ENCODE measurements at regions not wholly inside any gene's neighbourhood (a gene's known extent, or its start where the extent isn't known, plus 50 kb on each side); places are given as distances from the start of the nearest gene placed in this dataset.
A peak's percentile ranks its signal among the peaks of the same experiment; 100 is the strongest.

DNA sequence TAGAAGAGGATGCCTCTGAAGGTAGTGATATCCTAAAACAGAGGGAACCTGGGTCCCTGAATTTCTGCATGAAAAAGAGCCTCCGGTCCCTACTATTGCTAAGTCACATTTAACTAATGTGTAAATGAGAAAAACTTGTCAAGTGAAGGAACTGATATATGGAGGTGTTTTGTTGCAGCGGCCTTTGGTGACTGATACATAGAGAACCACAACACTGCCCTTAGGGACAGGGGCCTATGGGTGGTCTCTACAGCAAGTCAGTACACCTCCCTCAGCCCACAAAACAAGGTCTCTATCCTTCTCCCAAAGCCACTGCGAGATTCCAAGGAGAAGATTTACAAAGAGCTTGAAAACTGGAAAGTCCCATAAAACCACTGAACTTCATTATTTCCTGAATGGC is 275.3 kb downstream of the SOX9 start (continued):
- TF ChIP-seq SMAD4 (CRISPR knock-in tag; IDR thresholded peaks at IDR 0.05) = no peak
- TF ChIP-seq RELA (CRISPR knock-in tag; IDR thresholded peaks at IDR 0.05; ENCODE audit: borderline replicate concordance) = no peak
- TF ChIP-seq JAZF1 (CRISPR knock-in tag; IDR thresholded peaks at IDR 0.05) = no peak
- TF ChIP-seq ZNF232 (CRISPR knock-in tag; IDR thresholded peaks at IDR 0.05) = no peak
- no peak for TF ChIP-seq GRHL2 (CRISPR knock-in tag; IDR thresholded peaks at IDR 0.05; ENCODE audit: insufficient replicate concordance, severe bottlenecking)
- TF ChIP-seq NR1H2 (CRISPR knock-in tag; IDR thresholded peaks at IDR 0.05) = no peak
- no peak for TF ChIP-seq TEAD1 (CRISPR knock-in tag; IDR thresholded peaks at IDR 0.05)

GRCh38 chr17:72397223-72397667 is 276.4 kb downstream of the SOX9 start:
- no peaks in the 10 kb centered on the region; the same call in 1 of the 2 replicates for H3K9me3 Mint-ChIP-seq
- POLR2A ChIA-PET = no interaction called here

More at GRCh38 chr17:72397223-72397667, 276.4 kb downstream of the SOX9 start:
- peaks cover 22% of the 10 kb centered on the region for H3K4me1 Mint-ChIP-seq
- no peaks in the 10 kb centered on the region for H3K36me3 Mint-ChIP-seq
- no peak overlapping the region for H3K27ac Mint-ChIP-seq
- DNase-seq (ENCODE audit: low spot score) = no peak
- CTCF ChIA-PET = no interaction called here
- peaks cover 8% of the 10 kb centered on the region for H3K27me3 Mint-ChIP-seq (ENCODE audit: low read depth)
- no peak for ATAC-seq
- TF ChIP-seq PREB (CRISPR knock-in tag; IDR thresholded peaks at IDR 0.05; ENCODE audit: borderline replicate concordance) (no peak), FOXP1 (CRISPR knock-in tag; IDR thresholded peaks at IDR 0.05; ENCODE audit: borderline replicate concordance) (no peak), PRDM15 (CRISPR knock-in tag; IDR thresholded peaks at IDR 0.05) (no peak), GABPB1 (CRISPR knock-in tag; IDR thresholded peaks at IDR 0.05) (peak; percentile 58)
- TF ChIP-seq, protein P1, sequence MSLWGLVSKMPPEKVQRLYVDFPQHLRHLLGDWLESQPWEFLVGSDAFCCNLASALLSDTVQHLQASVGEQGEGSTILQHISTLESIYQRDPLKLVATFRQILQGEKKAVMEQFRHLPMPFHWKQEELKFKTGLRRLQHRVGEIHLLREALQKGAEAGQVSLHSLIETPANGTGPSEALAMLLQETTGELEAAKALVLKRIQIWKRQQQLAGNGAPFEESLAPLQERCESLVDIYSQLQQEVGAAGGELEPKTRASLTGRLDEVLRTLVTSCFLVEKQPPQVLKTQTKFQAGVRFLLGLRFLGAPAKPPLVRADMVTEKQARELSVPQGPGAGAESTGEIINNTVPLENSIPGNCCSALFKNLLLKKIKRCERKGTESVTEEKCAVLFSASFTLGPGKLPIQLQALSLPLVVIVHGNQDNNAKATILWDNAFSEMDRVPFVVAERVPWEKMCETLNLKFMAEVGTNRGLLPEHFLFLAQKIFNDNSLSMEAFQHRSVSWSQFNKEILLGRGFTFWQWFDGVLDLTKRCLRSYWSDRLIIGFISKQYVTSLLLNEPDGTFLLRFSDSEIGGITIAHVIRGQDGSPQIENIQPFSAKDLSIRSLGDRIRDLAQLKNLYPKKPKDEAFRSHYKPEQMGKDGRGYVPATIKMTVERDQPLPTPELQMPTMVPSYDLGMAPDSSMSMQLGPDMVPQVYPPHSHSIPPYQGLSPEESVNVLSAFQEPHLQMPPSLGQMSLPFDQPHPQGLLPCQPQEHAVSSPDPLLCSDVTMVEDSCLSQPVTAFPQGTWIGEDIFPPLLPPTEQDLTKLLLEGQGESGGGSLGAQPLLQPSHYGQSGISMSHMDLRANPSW (CRISPR knock-in tag; conservative IDR thresholded peaks at IDR 0.05; ENCODE audit: low read depth) = no peak
- H3K4me3 Mint-ChIP-seq = no peak overlapping the region

Measured in WTC11 (cell line).